GM19238 (cell line): ENCODE measurements at regions not wholly inside any gene's neighbourhood (a gene's known extent, or its start where the extent isn't known, plus 50 kb on each side); places are given as distances from the start of the nearest gene placed in this dataset.
"Not testable (repeated sequence)": the region's sequence is repeated elsewhere in the genome, so short reads cannot be mapped to it uniquely, and the experiment has no call there.

Experiments
- DNase-seq: peaks from one replicate; pipeline ENCODE4 v3.0.0; 2011; ENCODE audit warnings: low spot score; ENCODE audit not compliant: insufficient read length

DNA sequence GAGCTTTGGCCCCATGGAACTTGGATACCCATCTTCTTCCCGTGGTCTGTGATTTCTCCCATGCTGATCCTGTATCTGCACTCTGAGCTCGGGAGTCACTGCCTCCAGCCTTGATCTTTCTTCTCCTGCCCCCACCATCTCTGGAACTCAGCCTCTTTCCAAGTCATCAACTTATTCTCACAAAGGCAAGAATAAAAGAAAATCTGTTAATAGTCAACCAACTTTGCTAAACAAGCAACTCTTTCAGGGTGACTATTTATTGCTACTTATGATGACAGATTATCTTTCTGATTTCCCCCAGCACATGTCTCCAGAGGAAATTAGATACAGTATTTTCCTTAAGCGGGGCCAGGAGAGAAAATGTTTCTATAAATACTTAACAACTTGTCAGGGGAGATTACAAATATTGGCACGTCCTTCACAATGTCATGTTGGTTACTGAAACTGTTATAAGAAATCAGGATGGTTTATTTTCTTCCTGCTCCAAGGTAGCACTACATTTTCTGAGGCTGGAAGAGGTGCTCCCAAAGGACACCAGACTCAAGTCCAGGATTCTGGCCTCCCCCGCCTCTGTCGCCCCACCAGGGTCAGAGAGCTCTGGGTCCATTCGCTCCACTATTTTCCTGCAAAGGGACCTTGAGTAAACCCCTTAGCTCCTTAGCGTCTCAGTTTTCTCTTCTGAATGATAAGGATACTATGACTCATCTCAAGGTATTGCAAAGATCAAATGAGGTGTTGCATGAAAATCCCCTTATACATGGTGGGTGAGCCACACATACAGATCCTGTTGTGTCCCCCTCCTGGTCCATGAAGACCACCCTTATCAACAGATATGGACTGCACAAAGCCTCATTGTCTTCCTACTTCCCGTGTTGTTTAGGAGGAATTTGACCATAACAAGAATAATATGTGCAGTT is 205.2 kb upstream of the WSCD1 start:
- DNase-seq: no peak

DNA sequence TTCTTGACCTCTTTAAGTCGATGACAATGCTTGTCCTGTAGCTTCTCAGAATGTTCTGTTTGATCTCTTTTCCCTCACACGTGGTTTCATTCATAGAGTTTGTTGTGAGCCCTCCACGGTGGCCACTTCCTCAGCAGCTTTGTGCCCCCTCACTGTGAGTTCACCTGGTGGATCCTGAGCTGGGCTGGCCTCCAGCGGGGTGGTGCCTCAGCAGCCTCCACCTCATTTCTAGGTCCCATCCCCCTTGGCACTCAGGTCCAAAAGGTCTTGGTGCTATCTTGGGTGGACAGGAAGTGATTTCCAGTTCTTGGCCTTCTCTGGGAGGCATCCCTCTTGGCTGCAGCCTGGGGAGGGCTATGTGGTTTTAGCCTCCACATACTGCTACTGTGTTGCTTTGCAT is 203.2 kb upstream of the WSCD1 start:
- no peak for DNase-seq

DNA sequence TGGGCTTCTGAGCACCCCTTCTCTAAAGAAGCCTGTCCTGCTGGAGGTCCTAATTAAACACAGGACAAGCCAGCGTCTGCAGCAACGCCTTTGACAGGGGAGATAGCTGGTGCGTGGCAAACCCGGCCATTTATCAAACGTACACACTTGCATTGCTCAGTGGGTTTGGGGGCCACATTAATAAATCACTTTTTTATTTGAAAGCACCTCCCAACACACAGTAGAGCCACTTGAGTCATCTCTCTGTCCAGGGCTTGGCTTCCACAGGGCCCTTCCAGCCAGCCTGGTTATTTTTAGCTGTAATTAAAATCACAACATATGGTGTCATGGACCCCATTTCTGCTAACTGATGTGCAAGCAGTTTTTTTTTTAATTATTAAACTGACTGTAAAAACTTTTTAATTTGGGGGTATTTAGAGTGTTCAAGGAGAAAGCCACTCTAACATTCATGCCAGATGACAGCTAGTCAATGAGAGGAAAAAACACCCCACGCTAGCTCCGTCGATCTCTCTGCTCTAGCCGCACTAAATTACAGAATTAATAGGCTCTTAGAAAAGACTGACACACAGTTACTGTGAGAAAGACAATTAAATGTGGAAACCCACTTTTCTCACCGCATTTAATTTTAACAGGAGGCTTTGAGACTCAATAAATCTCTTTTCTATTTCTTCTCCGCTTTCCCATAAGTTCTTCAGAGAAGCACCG is 201.0 kb upstream of the WSCD1 start:
- no peak for DNase-seq

DNA sequence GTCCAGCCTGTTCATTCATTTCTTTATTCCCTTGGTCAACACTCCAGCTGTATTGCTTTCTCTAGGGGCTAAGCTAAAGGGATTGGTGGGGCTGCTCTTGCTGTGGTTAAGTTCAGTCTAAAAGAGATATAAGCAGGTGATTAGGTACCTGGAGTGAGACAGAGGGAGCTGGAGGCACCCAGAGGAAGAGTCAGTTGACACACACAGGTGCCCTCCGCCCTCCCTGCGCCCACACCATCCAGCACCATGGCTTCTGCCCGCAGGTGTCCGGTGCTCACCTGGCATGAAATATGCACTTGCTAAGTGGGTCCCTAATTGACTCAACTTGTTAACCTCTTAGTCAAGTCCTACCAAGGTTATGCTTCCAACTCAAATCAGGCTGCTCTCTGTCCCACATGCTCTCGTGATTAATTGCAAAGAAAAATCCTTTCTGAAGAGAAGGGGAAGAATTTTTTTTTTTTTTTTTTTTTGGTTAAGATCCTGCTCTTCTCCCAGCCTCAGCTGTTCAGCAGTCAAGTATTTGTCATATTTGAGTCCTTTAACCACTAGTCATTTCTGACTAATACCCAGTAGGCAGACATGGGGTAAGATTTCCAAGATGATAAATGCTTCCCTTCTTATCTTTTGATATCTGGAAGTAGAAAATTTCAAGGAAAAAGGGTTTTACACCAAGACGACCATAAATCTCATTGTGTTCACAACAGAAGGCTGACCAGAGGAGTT is 199.8 kb upstream of the WSCD1 start:
- no peak for DNase-seq

DNA sequence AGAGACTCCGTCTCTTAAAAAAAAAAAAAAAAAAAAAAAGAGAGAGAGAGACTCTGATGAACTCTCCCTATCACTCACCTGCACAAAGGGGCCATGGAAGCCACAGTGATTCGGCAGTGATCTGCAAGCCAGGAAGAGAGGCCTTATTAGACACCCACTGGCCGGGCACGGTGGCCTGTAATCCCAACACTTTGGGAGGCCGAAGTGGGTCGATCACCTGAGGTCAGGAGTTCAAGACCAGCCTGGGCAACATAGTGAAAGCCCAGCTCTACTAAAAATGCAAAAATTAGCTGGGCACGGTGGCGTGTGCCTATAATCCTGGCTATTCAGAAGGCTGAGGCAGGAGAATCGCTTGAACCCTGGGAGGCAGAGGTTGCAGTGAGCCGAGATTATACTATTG is 198.5 kb upstream of the WSCD1 start:
- no peak for DNase-seq

DNA sequence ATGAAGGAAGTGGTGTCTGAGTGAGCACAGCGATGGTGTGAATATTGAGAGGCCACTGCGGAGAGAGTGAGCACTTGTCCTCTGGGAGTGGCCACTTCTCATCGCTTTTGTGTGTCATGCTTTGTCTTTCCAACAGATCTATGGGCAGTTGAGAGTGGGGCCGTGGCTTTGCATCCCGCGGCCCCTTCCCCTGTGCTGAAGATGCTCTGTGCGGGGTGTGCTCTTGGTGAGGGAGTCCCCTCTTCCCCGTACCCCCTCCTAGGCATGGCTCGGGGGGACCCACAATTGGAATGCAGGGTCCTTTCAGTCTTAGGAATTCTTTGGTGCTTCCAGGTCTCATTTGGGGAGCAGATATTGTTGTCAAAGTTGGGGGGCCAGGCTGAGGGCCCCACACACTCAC is 197.3 kb upstream of the WSCD1 start:
- DNase-seq: no peak

DNA sequence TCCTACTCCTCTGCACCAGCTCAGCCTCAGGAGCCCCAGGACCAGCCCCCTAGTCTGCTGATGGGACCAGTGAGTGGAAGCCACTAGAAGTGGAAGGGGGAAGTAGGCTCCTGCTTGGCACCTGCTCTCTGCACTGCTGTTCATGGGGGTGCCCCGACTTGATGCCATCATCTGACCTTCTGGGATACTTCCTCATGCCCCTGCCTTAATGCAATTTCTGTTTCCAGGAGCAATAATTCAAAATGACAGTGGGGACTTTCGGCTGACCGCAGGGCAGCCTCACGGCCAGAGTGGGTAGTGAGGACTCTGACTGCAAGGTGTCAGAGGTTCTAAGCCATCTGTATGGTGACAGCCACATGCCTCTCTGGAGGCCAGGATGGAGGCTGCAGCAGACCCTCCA is 196.4 kb upstream of the WSCD1 start:
- no peak for DNase-seq

DNA sequence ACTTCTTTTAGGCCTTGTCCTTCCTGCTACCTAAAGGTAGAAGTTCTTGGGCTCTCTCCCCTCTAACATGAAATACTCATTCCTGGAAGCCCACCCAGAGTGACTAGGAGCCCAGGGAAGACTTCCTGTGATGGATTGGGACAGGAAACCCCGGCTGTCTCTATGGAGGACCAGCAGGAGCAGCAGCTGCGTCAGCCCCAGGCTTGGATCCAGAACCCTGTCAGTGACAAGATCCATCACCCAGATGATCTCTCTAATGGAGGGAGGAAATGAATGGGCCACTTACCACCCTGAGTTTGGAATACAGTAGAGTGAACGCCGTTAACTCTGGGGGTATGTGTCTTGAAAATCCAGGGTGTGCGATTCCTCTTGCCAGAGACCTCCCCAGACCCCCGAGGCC is 195.7 kb upstream of the WSCD1 start:
- DNase-seq: no peak

DNA sequence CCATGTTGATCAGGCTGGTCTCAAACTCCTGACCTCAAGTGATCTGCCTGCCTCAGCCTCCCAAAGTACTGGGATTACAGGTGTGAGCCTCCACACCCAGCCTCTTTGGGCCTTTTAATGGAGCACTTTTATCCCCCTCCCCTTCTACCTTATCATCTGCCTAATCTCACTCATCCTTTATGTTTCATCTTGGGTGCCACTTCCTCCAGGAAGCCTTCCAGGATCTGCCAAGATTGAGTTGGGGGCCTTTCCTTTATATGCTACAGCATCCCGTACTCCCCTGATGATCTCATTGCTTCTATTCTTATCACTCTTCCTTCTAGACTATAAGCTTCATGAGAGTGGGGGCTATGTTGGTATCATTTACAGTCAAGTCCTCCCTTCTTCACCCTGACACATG is 192.8 kb upstream of the WSCD1 start:
- no peak for DNase-seq

DNA sequence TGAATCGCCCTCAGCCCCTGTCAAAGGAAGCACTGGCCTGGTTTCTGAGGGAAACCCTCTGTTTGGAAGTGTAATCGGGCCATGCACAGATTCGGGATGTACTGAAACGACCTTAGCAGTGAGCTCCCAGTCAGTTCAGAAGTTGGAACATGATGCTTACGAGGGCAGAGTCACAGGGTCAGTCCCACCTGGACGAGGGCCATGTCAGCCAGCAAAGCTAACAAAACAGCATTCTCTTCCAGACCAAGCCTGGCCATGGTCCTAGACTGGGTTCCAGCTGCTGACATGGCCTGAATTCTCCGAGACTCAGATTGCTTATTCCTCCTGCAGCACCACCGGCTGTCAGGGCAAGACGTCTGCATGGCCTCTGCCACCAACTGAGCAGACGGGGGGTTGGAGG is 192.2 kb upstream of the WSCD1 start:
- no peak for DNase-seq

DNA sequence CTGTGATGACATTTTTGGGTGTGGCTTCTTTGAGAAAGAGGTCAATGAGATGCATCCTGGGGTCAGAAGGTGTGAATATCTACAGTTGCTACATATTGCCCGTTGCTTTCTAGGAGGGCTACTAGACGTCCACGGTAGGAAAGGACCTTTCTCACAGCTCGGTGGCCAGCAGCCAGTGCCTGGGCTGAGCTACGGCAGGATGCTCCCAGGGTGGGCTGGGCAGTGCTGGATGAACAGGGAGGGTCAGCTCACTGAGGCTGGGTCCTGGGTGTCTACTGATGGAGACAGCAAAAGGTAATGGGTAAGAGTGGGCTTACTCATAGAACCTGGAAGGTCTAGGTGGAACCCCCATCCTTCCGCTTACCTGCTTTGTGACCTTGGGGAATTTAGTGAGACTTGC is 188.3 kb upstream of the WSCD1 start:
- no peak for DNase-seq

DNA sequence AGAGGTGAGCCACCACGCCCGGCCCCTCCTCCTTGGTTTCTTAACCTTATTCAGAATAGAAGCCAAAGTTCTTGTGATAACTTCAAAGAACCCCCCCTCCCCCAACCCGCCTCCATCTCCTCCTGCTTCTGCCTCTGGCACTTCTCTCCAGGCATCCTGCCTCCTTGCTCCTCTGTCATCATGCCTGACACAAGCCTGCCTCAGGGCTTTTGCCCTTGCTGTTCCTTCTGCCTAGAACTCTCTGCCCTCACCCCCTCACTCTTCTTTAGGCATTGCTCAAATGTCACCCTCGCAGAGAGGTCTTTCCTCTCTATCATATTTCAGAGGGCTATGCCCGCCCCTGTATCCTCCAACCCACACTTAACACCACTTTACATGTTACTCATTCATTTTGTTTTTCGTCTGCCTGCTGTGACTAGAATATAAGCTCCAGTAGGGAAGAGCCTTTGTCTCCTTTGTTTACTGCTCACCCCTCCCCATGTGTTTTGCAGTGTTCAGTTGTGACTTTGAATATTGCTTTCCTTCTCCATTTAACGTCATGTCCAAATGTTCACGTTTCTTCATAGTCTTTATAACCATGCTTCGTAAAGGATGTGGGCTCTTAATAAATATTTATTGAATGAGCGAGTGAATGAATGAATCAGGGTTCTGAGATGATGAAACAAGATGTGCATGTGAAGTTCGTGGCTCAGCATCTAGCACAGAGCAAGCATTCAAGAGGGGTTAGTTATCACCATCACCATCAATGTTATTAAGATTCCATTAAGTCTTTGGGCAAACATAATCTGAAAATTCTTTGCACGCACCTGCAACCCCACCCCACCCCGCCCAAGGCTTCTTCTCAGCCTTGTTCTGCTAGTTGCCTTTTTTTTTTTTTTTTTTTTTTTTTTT is 186.2 kb upstream of the WSCD1 start:
- no peak for DNase-seq

DNA sequence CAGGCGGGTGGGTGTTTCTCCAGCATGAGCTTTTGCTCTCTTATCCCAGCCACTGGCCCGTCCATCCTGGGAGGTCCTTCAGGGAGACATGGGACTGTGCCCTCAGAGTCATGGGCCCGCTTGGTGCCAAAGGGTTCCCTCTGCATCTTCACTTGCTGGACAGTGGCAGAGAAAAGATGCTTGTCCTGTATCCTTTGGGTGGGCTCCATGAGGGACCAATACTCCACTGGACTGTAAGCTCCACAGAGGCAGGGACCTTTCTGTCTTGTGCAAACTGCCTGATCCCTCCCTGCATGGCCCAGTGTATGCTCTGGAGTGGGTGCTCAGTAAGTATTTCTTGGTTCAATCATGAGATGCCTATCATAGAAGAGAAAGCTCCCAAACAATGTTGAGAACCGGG is 184.8 kb upstream of the WSCD1 start:
- no peak for DNase-seq

DNA sequence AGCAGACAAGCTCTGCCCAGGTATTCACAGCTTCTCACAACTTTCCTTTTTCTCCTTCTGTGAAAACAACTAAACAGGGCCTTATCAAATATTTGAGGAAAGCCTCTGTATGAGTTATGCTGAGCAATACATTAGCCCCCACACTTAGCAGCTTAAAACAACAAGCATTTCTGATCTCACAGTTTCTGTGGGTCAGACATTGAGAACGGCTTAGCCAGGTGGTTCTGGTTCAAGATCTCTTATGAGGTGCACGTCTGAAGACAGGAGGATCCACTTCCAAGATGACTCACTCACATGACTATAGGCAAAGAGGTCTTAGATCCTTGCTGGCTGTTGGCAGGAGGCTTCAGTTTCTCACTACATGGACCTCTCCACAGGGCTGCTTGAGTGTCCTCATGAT is 181.4 kb upstream of the WSCD1 start:
- no peak for DNase-seq

DNA sequence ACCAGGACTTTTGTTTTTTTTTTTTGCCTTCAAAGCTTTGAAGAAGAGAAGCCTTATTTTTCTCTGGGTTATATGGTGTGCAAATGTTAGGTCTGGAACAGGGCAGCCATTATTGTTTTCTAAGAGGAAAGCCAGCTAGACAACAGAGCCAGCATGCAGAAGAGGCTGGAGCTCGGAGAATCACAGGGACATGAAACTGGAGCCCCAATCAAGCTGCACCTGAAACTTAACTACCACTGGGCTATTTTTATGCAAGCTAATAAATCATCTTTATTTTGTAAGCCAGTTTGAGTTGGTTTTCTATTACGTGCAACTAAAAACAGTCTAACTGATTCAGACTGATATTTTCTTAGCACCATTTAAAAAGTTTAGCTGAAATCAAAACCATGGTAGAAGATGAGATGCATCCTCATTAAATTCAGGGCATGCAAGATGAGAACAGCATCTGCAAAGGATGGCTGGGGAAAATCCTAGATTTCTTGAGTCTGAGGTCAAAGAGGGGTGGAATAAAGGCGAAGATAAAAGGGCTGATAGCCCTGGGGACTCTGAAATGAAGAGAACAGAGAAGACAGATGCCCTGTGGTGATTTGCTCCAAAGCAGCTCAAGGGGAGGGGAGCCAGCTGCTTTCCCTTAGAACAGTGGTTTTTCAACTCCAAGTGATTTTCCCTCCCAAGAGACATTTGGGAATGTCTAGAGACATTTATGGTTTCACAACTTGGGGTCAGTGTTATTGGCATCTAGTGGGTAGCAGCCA is 177.1 kb upstream of the WSCD1 start:
- no peak for DNase-seq

DNA sequence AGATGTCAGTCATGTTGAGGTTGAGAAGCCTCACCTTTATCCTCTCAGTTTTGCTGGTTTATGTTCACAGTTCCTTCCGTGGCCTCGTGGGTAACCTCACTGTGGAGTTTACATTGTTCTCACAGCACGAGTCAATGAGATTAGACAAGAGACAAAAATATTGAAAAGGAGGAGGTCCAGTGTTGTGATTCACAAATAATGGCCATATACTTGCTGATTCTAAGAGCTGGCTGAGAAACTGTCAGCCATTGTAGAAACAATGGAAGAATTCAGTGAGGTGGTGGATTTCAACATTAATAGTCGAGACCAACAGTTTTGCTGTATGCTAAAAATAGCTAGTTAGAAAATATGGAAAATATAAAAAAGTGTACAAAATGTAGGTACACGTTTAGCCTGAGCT is 176.4 kb upstream of the WSCD1 start:
- no peak for DNase-seq

DNA sequence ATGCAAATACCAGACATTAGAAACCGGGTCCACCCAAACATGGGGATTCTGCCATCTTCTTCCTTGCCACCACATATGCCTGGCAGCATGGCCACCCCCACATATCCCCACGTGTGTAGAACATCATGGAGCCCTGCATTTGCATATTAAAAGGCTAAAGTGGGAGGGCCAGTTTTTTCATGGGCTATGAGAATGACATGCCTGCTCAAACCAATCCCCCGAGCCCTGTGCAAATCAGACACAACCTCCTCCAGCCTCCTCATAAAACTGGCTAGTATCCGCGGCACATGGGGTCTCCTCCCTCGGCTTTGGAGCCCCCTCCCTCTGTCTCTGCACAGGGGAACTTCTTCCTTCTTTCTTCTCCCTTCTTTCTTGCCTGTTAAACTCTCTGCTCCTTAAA is 174.9 kb upstream of the WSCD1 start:
- DNase-seq: no peak

DNA sequence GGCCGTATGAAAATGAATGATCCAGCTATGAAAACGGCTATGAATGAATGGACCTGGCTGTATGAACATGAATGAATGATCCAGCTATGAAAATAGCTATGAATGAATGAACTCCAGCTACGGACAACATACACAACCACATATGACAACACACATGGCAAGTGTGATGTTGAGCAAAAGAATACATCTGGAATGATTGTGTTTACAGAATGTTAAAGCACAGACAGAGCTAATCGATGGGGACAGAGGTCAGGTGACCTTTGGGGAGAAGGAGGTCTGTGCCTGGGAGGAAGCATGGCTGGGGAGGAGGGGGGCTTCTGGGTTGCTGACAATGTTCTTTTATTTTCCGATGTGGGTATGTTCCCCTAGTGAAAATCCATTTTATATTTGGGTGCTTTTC is 174.0 kb upstream of the WSCD1 start:
- no peak for DNase-seq

DNA sequence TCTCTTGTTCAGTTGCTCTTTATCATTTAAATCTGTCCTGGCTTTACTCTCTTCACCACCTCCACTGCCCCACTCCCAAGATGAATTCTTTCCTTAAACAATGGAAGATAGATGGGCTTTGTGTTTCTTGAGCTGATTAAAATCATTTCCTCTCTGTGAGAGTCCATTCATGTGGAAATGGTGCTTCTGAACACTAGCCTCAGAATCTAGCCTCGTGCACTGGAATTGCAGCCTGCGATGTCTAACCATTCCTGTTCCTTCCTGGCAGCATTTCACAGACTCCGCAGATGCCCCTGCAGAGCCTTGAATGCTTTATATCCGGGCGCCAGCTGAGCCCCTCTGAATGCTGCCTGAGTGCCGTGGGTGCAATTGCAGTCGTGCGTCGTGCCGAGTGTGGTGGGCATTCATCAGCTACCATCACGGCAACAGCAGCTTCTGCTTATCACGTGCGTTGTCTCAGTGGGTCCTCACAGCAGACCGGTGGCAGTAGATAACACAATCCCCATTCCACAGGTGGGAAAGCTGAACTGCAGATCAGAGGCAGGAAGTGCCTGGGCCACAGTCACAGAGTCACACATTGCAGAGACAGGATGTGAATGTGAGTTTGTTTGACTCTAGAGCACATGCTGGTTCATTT is 172.8 kb upstream of the WSCD1 start:
- no peak for DNase-seq

DNA sequence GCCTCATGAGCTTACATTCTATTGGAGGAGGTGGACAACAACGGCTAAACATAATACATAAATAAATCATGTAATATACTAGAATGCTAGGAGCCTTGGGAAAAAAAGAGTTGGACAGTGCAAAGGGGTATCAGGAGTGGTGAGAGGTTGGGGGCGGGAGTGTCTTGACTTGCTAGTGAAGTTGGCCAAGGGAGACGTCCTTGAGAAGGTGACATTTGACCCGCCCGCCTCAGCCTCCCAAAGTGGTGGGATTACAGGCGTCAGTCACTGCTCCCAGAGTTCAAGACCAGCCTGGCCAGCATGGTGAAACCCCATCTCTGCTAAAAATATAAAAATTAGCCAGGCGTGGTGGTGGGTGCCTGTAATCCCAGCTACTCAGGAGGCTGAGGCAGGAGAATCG is 172.2 kb upstream of the WSCD1 start:
- not testable (repeated sequence) for DNase-seq
